NCI-H446 treated with DMSO at 0.1 percent for 48 hours (cell line): ENCODE measurements at regions not wholly inside any gene's neighbourhood (a gene's known extent, or its start where the extent isn't known, plus 50 kb on each side); places are given as distances from the start of the nearest gene placed in this dataset.

Source experiments
- DNase-seq: peaks from one replicate; lab custom pipeline; 2025; lab: John Stamatoyannopoulos, UW

- no peak for DNase-seq
Measured at GRCh38 chr12:93178154-93178878, 199.4 kb upstream of the NUDT4 start.

GRCh38 chr12:93179792-93180191 lies 197.9 kb upstream of the NUDT4 start:
- DNase-seq = no peak

GRCh38 chr12:93180566-93180965 lies 197.2 kb upstream of the NUDT4 start:
- no peak for DNase-seq

- no peak for DNase-seq
Measured at GRCh38 chr12:93181409-93181965, 196.2 kb upstream of the NUDT4 start.

- no peak for DNase-seq
Measured at GRCh38 chr12:93183940-93184671, 193.6 kb upstream of the NUDT4 start.

- no peak for DNase-seq
Measured at GRCh38 chr12:93184672-93185368, 192.9 kb upstream of the NUDT4 start.

GRCh38 chr12:93185369-93185741 lies 192.4 kb upstream of the NUDT4 start:
- DNase-seq = no peak

- no peak for DNase-seq
Measured at GRCh38 chr12:93186131-93186530, 191.6 kb upstream of the NUDT4 start.

GRCh38 chr12:93186621-93187020 lies 191.1 kb upstream of the NUDT4 start:
- DNase-seq = no peak

GRCh38 chr12:93191423-93191822 lies 186.3 kb upstream of the NUDT4 start:
- DNase-seq = no peak

GRCh38 chr12:93191956-93192355 lies 185.8 kb upstream of the NUDT4 start:
- DNase-seq = no peak

- no peak for DNase-seq
Measured at GRCh38 chr12:93192878-93193277, 184.8 kb upstream of the NUDT4 start.

GRCh38 chr12:93195511-93195910 lies 182.2 kb upstream of the NUDT4 start:
- no peak for DNase-seq

- no peak for DNase-seq
Measured at GRCh38 chr12:93197067-93197593, 180.6 kb upstream of the NUDT4 start.

- no peak for DNase-seq
Measured at GRCh38 chr12:93198086-93198485, 179.6 kb upstream of the NUDT4 start.

GRCh38 chr12:93199831-93200236 lies 177.9 kb upstream of the NUDT4 start:
- no peak for DNase-seq

- DNase-seq = no peak
Measured at GRCh38 chr12:93200291-93200917, 177.3 kb upstream of the NUDT4 start.

GRCh38 chr12:93201990-93202389 lies 175.7 kb upstream of the NUDT4 start:
- no peak for DNase-seq

- no peak for DNase-seq
Measured at GRCh38 chr12:93202688-93203087, 175.0 kb upstream of the NUDT4 start.

- DNase-seq = no peak
Measured at GRCh38 chr12:93203361-93203760, 174.4 kb upstream of the NUDT4 start.

- DNase-seq = no peak
Measured at GRCh38 chr12:93204896-93205295, 172.8 kb upstream of the NUDT4 start.

- no peak for DNase-seq
Measured at GRCh38 chr12:93205361-93205760, 172.4 kb upstream of the NUDT4 start.
